CD14-positive monocyte (primary cell): ENCODE measurements at regions not wholly inside any gene's neighbourhood (a gene's known extent, or its start where the extent isn't known, plus 50 kb on each side); places are given as distances from the start of the nearest gene placed in this dataset.

Experiments used
- DNase-seq, 3 donors: peaks; one replicate each; pipeline ENCODE4 v3.0.0-alpha.2; 2011 to 2022
- H2AFZ ChIP-seq: 2 replicates; pipeline ENCODE4 v1.6.0; 2012; ENCODE audit warnings: mild to moderate bottlenecking, low read depth, low read length, inconsistent platforms; ENCODE audit not compliant: insufficient read depth, poor library complexity, severe bottlenecking
- H3K27ac ChIP-seq, 2 donors: 1 replicate in 1 of 2; 2 replicates in 1 of 2; pipeline ENCODE4 v1.5.1; 2012 to 2013; ENCODE audit warnings: low read length in 2 of 2, control low read depth in 1 of 2, inconsistent platforms in 1 of 2, low read depth in 1 of 2, mild to moderate bottlenecking in 1 of 2
- H3K27me3 ChIP-seq, 2 donors: one replicate each; pipeline versions ENCODE4 v1.6.0 to v1.6.1; 2011 to 2013; ENCODE audit warnings: low read length in 2 of 2; ENCODE audit not compliant: control insufficient read depth in 2 of 2, insufficient read depth in 2 of 2
- H3K36me3 ChIP-seq, 2 donors: replicated peaks in 1 of 2; 1 replicate in 1 of 2; 2 replicates in 1 of 2; pipeline versions ENCODE4 v1.5.1 to v1.6.1; 2012 to 2013; ENCODE audit warnings: low read length in 2 of 2, control low read depth in 1 of 2, inconsistent platforms in 1 of 2, mild to moderate bottlenecking in 1 of 2; ENCODE audit not compliant: insufficient read depth in 2 of 2, control insufficient read depth in 1 of 2
- H3K4me1 ChIP-seq, 2 donors: 1 replicate in 1 of 2; 2 replicates in 1 of 2; pipeline versions ENCODE4 v1.5.1 to v1.6.1; 2012 to 2013; ENCODE audit warnings: low read length in 2 of 2, control low read depth in 1 of 2, inconsistent platforms in 1 of 2, mild to moderate bottlenecking in 1 of 2, moderate library complexity in 1 of 2; ENCODE audit not compliant: insufficient read depth in 2 of 2, control insufficient read depth in 1 of 2
- H3K4me2 ChIP-seq: replicated peaks from 2 replicates; pipeline ENCODE3; 2012; ENCODE audit warnings: low read length, moderate library complexity, mild to moderate bottlenecking; ENCODE audit not compliant: poor library complexity, severe bottlenecking; ENCODE audit errors: extremely low read depth
- H3K4me3 ChIP-seq, 3 experiments: fragments of 200-600 bp in 1 of 3; sonication (generic) in 1 of 3; replicated peaks in 1 of 3; 1 replicate in 2 of 3; 2 replicates in 1 of 3; pipeline ENCODE4 v1.5.1; 2011 to 2013; ENCODE audit warnings: low read length in 3 of 3, mild to moderate bottlenecking in 3 of 3, control low read depth in 2 of 3, low read depth in 2 of 3, inconsistent platforms in 1 of 3, moderate library complexity in 1 of 3
- H3K79me2 ChIP-seq: 2 replicates; pipeline ENCODE4 v1.6.0; 2012; ENCODE audit warnings: mild to moderate bottlenecking, control low read depth, inconsistent platforms, low read length, moderate library complexity; ENCODE audit not compliant: insufficient read depth
- H3K9ac ChIP-seq: 2 replicates; pipeline ENCODE4 v1.6.0; 2017; ENCODE audit warnings: low read length, mild to moderate bottlenecking; ENCODE audit not compliant: insufficient read depth, poor library complexity, severe bottlenecking
- H3K9me3 ChIP-seq, 2 donors: replicated peaks in 1 of 2; 1 replicate in 1 of 2; 2 replicates in 1 of 2; pipeline versions ENCODE4 v1.5.1 to v1.6.1; 2012 to 2013; ENCODE audit warnings: low read length in 2 of 2, control low read depth in 1 of 2; ENCODE audit not compliant: control insufficient read depth in 1 of 2, insufficient read depth in 1 of 2
- H4K20me1 ChIP-seq: 2 replicates; pipeline ENCODE4 v1.6.0; 2012; ENCODE audit warnings: mild to moderate bottlenecking, low read length, control low read depth, moderate library complexity; ENCODE audit not compliant: insufficient read depth
- H3K27ac Mint-ChIP-seq, 7 donors: one replicate each; pipeline ENCODE4 v1.8.0; 2020; ENCODE audit warnings: mild to moderate bottlenecking in 7 of 7, mixed read lengths in 7 of 7, moderate library complexity in 6 of 7, inconsistent platforms in 2 of 7
- H3K27me3 Mint-ChIP-seq, 3 donors: one replicate each; pipeline ENCODE4 v1.8.0; 2021 to 2022; ENCODE audit warnings: low read depth in 3 of 3, mild to moderate bottlenecking in 3 of 3, mixed read lengths in 3 of 3, moderate library complexity in 3 of 3, inconsistent platforms in 1 of 3
- H3K36me3 Mint-ChIP-seq, 2 donors: one replicate each; pipeline ENCODE4 v1.8.0; 2020; ENCODE audit warnings: mixed read lengths in 2 of 2, inconsistent platforms in 1 of 2, mild to moderate bottlenecking in 1 of 2
- H3K4me1 Mint-ChIP-seq: one replicate; pipeline ENCODE4 v1.8.0; 2020; ENCODE audit warnings: mild to moderate bottlenecking, mixed read lengths
- H3K4me3 Mint-ChIP-seq, 2 donors: one replicate each; pipeline ENCODE4 v1.8.0; 2020; ENCODE audit warnings: mild to moderate bottlenecking in 2 of 2, mixed read lengths in 2 of 2, moderate library complexity in 1 of 2
- H3K9me3 Mint-ChIP-seq, 7 donors: one replicate each; pipeline ENCODE4 v1.8.0; 2020 to 2022; ENCODE audit warnings: mixed read lengths in 7 of 7, mild to moderate bottlenecking in 6 of 7, moderate library complexity in 6 of 7, inconsistent platforms in 2 of 7
- CTCF ChIP-seq: fragments of 200-600 bp; IDR thresholded peaks from one replicate; pipeline ENCODE4 v1.8.0; 2022; ENCODE audit warnings: antibody characterized with exemption, mild to moderate bottlenecking
- WGBS: methylation state at CpG from one replicate; pipeline ENCODE4 v1.1.5; 2013; ENCODE audit warnings: missing lambda C conversion rate; ENCODE audit not compliant: insufficient coverage; 5-methylcytosine and 5-hydroxymethylcytosine counted together
- intact Hi-C, 2 donors: fragments of 100-400 bp; cut with micrococcal nuclease; formaldehyde crosslinking; loops; one replicate each; pipeline versions ENCODE4 v1.15.0 to v1.15.1; 2023

- H3K27ac ChIP-seq, result no peak overlapping the region
- H3K36me3 ChIP-seq, result no peaks in the 10 kb centered on the region
- H3K27me3 Mint-ChIP-seq, result peaks cover 3 to 7% (median 5%) of the 10 kb centered on the region in 3 donors
- no peak for DNase-seq
- H3K4me1 ChIP-seq, result no peaks in the 10 kb centered on the region
- no peak overlapping the region for H3K4me3 ChIP-seq
- no peak overlapping the region for H3K27ac Mint-ChIP-seq
- H3K27me3 ChIP-seq, result no peaks in the 10 kb centered on the region
- no CpG with 5 or more reads among the region's 3 CpGs for WGBS
- TF ChIP-seq CTCF, result no peak
- no peaks in the 10 kb centered on the region for H3K9me3 ChIP-seq
- no peaks in the 10 kb centered on the region for H3K4me1 Mint-ChIP-seq
- no peak overlapping the region for H3K4me3 Mint-ChIP-seq
- H4K20me1 ChIP-seq, result no peaks in the 10 kb centered on the region
- no peak overlapping the region for H3K4me2 ChIP-seq
- no peaks in the 10 kb centered on the region for H3K36me3 Mint-ChIP-seq
- no peak overlapping the region for H3K9ac ChIP-seq
- peaks cover 3 to 16% (median 10%) of the 10 kb centered on the region in 7 donors for H3K9me3 Mint-ChIP-seq
- no peak overlapping the region for H2AFZ ChIP-seq
- intact Hi-C loops, result no loop called here
- H3K79me2 ChIP-seq, result no peaks in the 10 kb centered on the region
Observed at GRCh38 chr14:65261946-65262345, 150.6 kb upstream of the FUT8 start.

DNA sequence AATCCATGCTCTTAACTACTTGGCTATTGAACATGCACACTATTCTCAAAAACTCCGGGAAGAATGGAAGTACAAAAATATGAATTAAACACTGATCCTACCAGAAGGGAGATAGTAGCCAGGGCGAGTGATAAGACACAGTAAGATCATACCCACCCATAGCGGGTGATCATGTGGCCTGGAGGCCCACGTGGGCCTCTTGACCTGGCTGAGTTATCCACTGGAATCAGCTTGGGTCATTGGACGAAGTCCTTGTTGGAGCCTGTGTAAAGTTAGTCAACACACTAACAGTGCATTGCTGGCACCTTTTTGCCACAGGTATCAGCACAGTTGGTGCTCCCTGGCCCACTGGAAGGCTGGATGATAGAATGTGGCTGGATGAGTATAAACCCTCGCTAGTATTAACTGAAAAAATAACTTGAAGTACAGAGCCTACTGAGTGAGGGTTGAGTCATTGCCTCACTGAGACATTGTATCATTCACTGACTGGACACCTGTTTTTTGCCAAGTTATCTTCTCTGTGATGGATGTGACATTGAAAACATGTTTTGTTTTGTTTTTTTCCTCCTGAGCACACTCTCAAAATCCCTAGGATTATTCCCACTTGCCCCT, 149.2 kb upstream of the FUT8 start:
- H3K9me3 ChIP-seq, result no peaks in the 10 kb centered on the region
- no peaks in the 10 kb centered on the region for H3K27me3 ChIP-seq
- Mint-ChIP-seq H3K27me3 (peaks cover 2 to 7% (median 3%) of the 10 kb centered on the region in 3 donors), H3K4me3 (no peak overlapping the region), H3K36me3 (no peaks in the 10 kb centered on the region), H3K27ac (no peak overlapping the region), H3K4me1 (no peaks in the 10 kb centered on the region), H3K9me3 (peaks cover 3 to 16% (median 10%) of the 10 kb centered on the region in 7 donors)
- no peak overlapping the region for H3K4me2 ChIP-seq
- H3K4me1 ChIP-seq, result no peaks in the 10 kb centered on the region
- H2AFZ ChIP-seq, result no peak overlapping the region
- H3K36me3 ChIP-seq, result no peaks in the 10 kb centered on the region
- no peak overlapping the region for H3K27ac ChIP-seq
- intact Hi-C loops, result no loop called here
- no peak overlapping the region for H3K9ac ChIP-seq
- no peak for DNase-seq
- no peak overlapping the region for H3K4me3 ChIP-seq
- H3K79me2 ChIP-seq, result no peaks in the 10 kb centered on the region
- H4K20me1 ChIP-seq, result no peaks in the 10 kb centered on the region
- 100% methylated on average over 1 of the region's 6 CpGs for WGBS
- no peak for TF ChIP-seq CTCF
